K562 (cell line): ENCODE measurements at regions not wholly inside any gene's neighbourhood (a gene's known extent, or its start where the extent isn't known, plus 50 kb on each side); places are given as distances from the start of the nearest gene placed in this dataset.

ENCODE experiments used
- ATAC-seq: fragments of 200-7000 bp; cut with Tn5 transposase; 3 replicates; pipeline ENCODE4 v1.9.1; 2020; ENCODE audit warnings: moderate library complexity
- BruUV-seq: library from RNA; stranded (reverse); fragments of 400-500 nt; replicated peaks from 2 replicates; lab custom pipeline; 2021; lab: Mats Ljungman, UMichigan
- CTCF ChIA-PET: fragments of 300-600 bp; formaldehyde crosslinking; extraction: SDS; loops from one replicate; lab custom pipeline; 2021; ENCODE audit warnings: low intra/inter-chr PET ratio; lab: Yijun Ruan, JAX
- POLR2A ChIA-PET: fragments of 300-600, 350-650 bp; sonication (Branson Sonifier 250); formaldehyde crosslinking; extraction: SDS; loops from one replicate; lab custom pipeline; 2021; ENCODE audit warnings: antibody characterized with exemption, inconsistent platforms; lab: Yijun Ruan, JAX
- DNase-seq, 4 experiments: peaks; one replicate each; pipeline versions ENCODE4 v3.0.0 to v3.0.0-alpha.2; 2011 to 2018; ENCODE audit warnings: low spot score in 3 of 4, mixed read lengths in 3 of 4; ENCODE audit errors: extremely low read depth in 1 of 4
- FAIRE-seq: peaks from 2 replicates; lab custom pipeline; 2011; peaks lifted over from hg19 to GRCh38; lab: Jason Lieb, UNC
- H2AFZ ChIP-seq: 2 replicates; pipeline ENCODE4 v1.6.0; 2011; ENCODE audit warnings: low read depth, low read length, control low read depth, inconsistent platforms
- H3K27ac ChIP-seq: fragments of 200-600 bp; 3 replicates; pipeline ENCODE4 v1.8.0; 2011; ENCODE audit warnings: low read depth, mild to moderate bottlenecking, control low read depth, inconsistent platforms, low read length, moderate library complexity, mixed read lengths; ENCODE audit errors: extremely low read depth
- H3K27me3 ChIP-seq, 2 experiments: fragments of 300-600 bp in 1 of 2; 2 replicates in 1 of 2; 3 replicates in 1 of 2; pipeline versions ENCODE4 v1.6.0 to v1.8.0; 2011; ENCODE audit warnings: inconsistent platforms in 2 of 2, low read length in 2 of 2, mild to moderate bottlenecking in 1 of 2, mixed read lengths in 1 of 2, moderate library complexity in 1 of 2; ENCODE audit not compliant: control insufficient read depth in 2 of 2, insufficient read depth in 2 of 2
- H3K36me3 ChIP-seq: fragments of 300-600 bp; 3 replicates; pipeline ENCODE4 v1.8.0; 2011; ENCODE audit warnings: mild to moderate bottlenecking, low read length, inconsistent platforms; ENCODE audit not compliant: control insufficient read depth, insufficient read depth
- H3K4me1 ChIP-seq, 2 experiments: fragments of 200-600 bp in 1 of 2; replicated peaks in 1 of 2; 2 replicates in 1 of 2; 3 replicates in 1 of 2; pipeline versions ENCODE4 v1.5.1 to v1.8.0; 2011; ENCODE audit warnings: inconsistent platforms in 2 of 2, low read length in 2 of 2, mild to moderate bottlenecking in 1 of 2, mixed read lengths in 1 of 2, moderate library complexity in 1 of 2; ENCODE audit not compliant: control insufficient read depth in 2 of 2, insufficient read depth in 2 of 2
- H3K4me2 ChIP-seq: 2 replicates; pipeline ENCODE4 v1.6.1; 2011; ENCODE audit warnings: low read length, control low read depth, inconsistent platforms, mixed read lengths; ENCODE audit not compliant: insufficient read depth
- H3K4me3 ChIP-seq: fragments of 200-600 bp; sonication (generic), shearing (Covaris generic); 2 replicates; pipeline ENCODE4 v1.5.1; 2016; ENCODE audit warnings: control low read depth, inconsistent platforms
- H3K79me2 ChIP-seq: fragments of 200-600 bp; 3 replicates; pipeline ENCODE4 v1.8.0; 2011; ENCODE audit warnings: low read length, inconsistent platforms; ENCODE audit not compliant: control insufficient read depth, insufficient read depth
- H3K9ac ChIP-seq, 2 experiments: 2 replicates each; pipeline versions ENCODE4 v1.6.0 to v1.6.1; 2011; ENCODE audit warnings: low read depth in 2 of 2, low read length in 2 of 2, control low read depth in 1 of 2, inconsistent platforms in 1 of 2, mild to moderate bottlenecking in 1 of 2, mixed read lengths in 1 of 2; ENCODE audit not compliant: insufficient read depth in 1 of 2
- H3K9me1 ChIP-seq: one replicate; pipeline ENCODE4 v1.6.0; 2011; ENCODE audit warnings: inconsistent platforms, mild to moderate bottlenecking, low read length, moderate library complexity; ENCODE audit not compliant: control insufficient read depth, insufficient read depth
- H3K9me3 ChIP-seq: replicated peaks from 2 replicates; pipeline ENCODE4 v1.5.1; 2011; ENCODE audit warnings: low read depth, low read length, inconsistent platforms; ENCODE audit not compliant: control insufficient read depth, insufficient read depth
- H4K20me1 ChIP-seq: replicated peaks from 2 replicates; pipeline ENCODE4 v1.6.1; 2011; ENCODE audit warnings: low read length, inconsistent platforms, mixed read lengths; ENCODE audit not compliant: control insufficient read depth, insufficient read depth
- PHTF2 ChIP-seq: fragments of 250-450 bp; sonication (Bioruptor Pico); IDR thresholded peaks from 2 replicates; pipeline ENCODE4 v1.5.0; 2021; ENCODE audit warnings: mild to moderate bottlenecking
- ZNF3 ChIP-seq: fragments of 250-450 bp; sonication (Bioruptor Pico); IDR thresholded peaks from 2 replicates; pipeline ENCODE4 v1.5.0; 2021; ENCODE audit warnings: mild to moderate bottlenecking, moderate library complexity
- WGBS: fragments of 100-300 bp; shearing (Covaris generic); methylation state at CpG from one replicate; pipeline ENCODE4 v1.1.6; 2016; ENCODE audit warnings: low coverage, mixed read lengths; ENCODE audit not compliant: insufficient coverage; ENCODE audit errors: missing lambda C conversion rate; 5-methylcytosine and 5-hydroxymethylcytosine counted together
- in situ Hi-C: fragments of 300-500 bp; cut with MboI; formaldehyde crosslinking; loops from 4 replicates; pipeline ENCODE4 v1.15.0; 2018; ENCODE audit warnings: inconsistent platforms, mixed read lengths
- intact Hi-C: fragments of 100-400 bp; cut with micrococcal nuclease; formaldehyde crosslinking; loops from 2 replicates; pipeline ENCODE4 v1.14.2; 2022

GRCh38 chrX:111035991-111036390 lies 60.0 kb upstream of the PAK3 start:
- H3K4me1 ChIP-seq = no peaks in the 10 kb centered on the region
- intact Hi-C loops = no loop called here
- BruUV-seq = no TSS peak
- no peak for ATAC-seq
- H3K27me3 ChIP-seq = no peaks in the 10 kb centered on the region
- no peaks in the 10 kb centered on the region for H3K9me1 ChIP-seq
- no peaks in the 10 kb centered on the region for H3K79me2 ChIP-seq
- no peak for TF ChIP-seq ZNF3
- ChIA-PET CTCF (no interaction called here), POLR2A (no interaction called here)
- no peak for FAIRE-seq
- no peak overlapping the region for H3K4me3 ChIP-seq
- H3K9ac ChIP-seq = no peak overlapping the region
- H3K4me2 ChIP-seq = no peak overlapping the region
- H3K36me3 ChIP-seq = no peaks in the 10 kb centered on the region
- H3K9me3 ChIP-seq = no peaks in the 10 kb centered on the region
- no peak overlapping the region for H2AFZ ChIP-seq
- in situ Hi-C loops = no loop called here
- no peak for DNase-seq
- no peak overlapping the region for H3K27ac ChIP-seq
- H4K20me1 ChIP-seq = no peaks in the 10 kb centered on the region
- 0% methylated on average over 2 of the region's 2 CpGs for WGBS

GRCh38 chrX:111035256-111035655 lies 60.7 kb upstream of the PAK3 start:
- no peaks in the 10 kb centered on the region for H3K36me3 ChIP-seq
- in situ Hi-C loops = no loop called here
- ChIA-PET POLR2A (no interaction called here), CTCF (no interaction called here)
- H2AFZ ChIP-seq = no peak overlapping the region
- H3K4me1 ChIP-seq = no peaks in the 10 kb centered on the region
- intact Hi-C loops = no loop called here
- H3K4me3 ChIP-seq = no peak overlapping the region
- H3K4me2 ChIP-seq = no peak overlapping the region
- no peaks in the 10 kb centered on the region for H3K9me1 ChIP-seq
- FAIRE-seq (no peak), ATAC-seq (no peak), DNase-seq (no peak)
- TF ChIP-seq PHTF2 (CRISPR knock-in tag) = no peak
- BruUV-seq = no TSS peak
- no peaks in the 10 kb centered on the region for H3K79me2 ChIP-seq
- H3K9ac ChIP-seq = no peak overlapping the region
- H4K20me1 ChIP-seq = no peaks in the 10 kb centered on the region; the same call in 1 of the 2 replicates
- no peaks in the 10 kb centered on the region for H3K27me3 ChIP-seq
- H3K27ac ChIP-seq = no peak overlapping the region
- WGBS = 0% methylated on average over 2 of the region's 2 CpGs
- H3K9me3 ChIP-seq = no peaks in the 10 kb centered on the region
